ENCODE measurements at regions not wholly inside any gene's neighbourhood (a gene's known extent, or its start where the extent isn't known, plus 50 kb on each side); places are given as distances from the start of the nearest gene placed in this dataset.

DNA sequence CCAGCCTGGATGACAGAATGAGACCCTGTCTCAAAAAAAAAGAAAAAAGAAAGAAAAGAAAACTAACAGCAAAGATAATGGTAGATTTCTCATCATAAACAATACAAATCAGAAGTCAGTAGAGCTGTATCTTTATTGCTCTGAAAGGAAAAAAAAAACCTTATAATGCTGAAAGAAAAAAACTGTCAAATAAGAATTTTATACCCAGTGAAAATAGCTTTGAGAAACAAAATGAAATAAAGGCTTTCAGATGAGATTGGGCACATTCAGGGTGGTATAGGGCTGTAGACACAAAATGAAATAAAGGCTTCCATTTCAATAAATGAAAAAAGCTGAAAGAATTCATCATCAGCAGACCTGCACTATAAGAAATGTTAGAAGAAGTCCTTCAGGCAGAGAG lies 105.0 kb upstream of the FOXN3 start:
- DNase-seq (ENCODE audit: extremely low spot score in 2 of 2), result no peak
- no peak overlapping the region for H3K27ac ChIP-seq
- no peaks in the 10 kb centered on the region for H3K27me3 ChIP-seq
- no peak overlapping the region for H3K4me3 ChIP-seq
- H3K9me3 ChIP-seq, result peaks cover 4% of the 10 kb centered on the region
- no peaks in the 10 kb centered on the region for H3K36me3 ChIP-seq
- no peaks in the 10 kb centered on the region for H3K4me1 ChIP-seq
- TF ChIP-seq POLR2AphosphoS5 (IDR thresholded peaks at IDR 0.05; ENCODE audit: insufficient read depth in 1 of 2, low read depth in 1 of 2) (no peak), CTCF (IDR thresholded peaks at IDR 0.05) (no peak), POLR2A (IDR thresholded peaks at IDR 0.05) (no peak)
- intact Hi-C loops (cut with DNase I), result no loop called here

- no peaks in the 10 kb centered on the region for H3K4me1 ChIP-seq
- H3K27ac ChIP-seq, result no peak overlapping the region
- intact Hi-C loops (cut with DNase I), result no loop called here
- H3K4me3 ChIP-seq, result no peak overlapping the region
- peaks cover 4% of the 10 kb centered on the region for H3K9me3 ChIP-seq
- TF ChIP-seq POLR2AphosphoS5 (IDR thresholded peaks at IDR 0.05; ENCODE audit: insufficient read depth in 1 of 2, low read depth in 1 of 2) (no peak), POLR2A (IDR thresholded peaks at IDR 0.05) (no peak), CTCF (IDR thresholded peaks at IDR 0.05) (no peak)
- H3K36me3 ChIP-seq, result no peaks in the 10 kb centered on the region
- no peak for DNase-seq (ENCODE audit: extremely low spot score in 2 of 2)
- H3K27me3 ChIP-seq, result no peaks in the 10 kb centered on the region
Measured at GRCh38 chr14:89519040-89519439, 102.0 kb upstream of the FOXN3 start.

GRCh38 chr14:89516173-89516572 lies 99.1 kb upstream of the FOXN3 start:
- no peak for DNase-seq (ENCODE audit: extremely low spot score in 2 of 2)
- H3K4me1 ChIP-seq, result no peaks in the 10 kb centered on the region
- no peaks in the 10 kb centered on the region for H3K27me3 ChIP-seq
- no peak overlapping the region for H3K4me3 ChIP-seq
- no peak overlapping the region for H3K27ac ChIP-seq
- TF ChIP-seq CTCF (IDR thresholded peaks at IDR 0.05) (no peak), POLR2AphosphoS5 (IDR thresholded peaks at IDR 0.05; ENCODE audit: insufficient read depth in 1 of 2, low read depth in 1 of 2) (no peak), POLR2A (IDR thresholded peaks at IDR 0.05) (no peak)
- no peaks in the 10 kb centered on the region for H3K9me3 ChIP-seq
- intact Hi-C loops (cut with DNase I), result no loop called here
- no peaks in the 10 kb centered on the region for H3K36me3 ChIP-seq

DNA sequence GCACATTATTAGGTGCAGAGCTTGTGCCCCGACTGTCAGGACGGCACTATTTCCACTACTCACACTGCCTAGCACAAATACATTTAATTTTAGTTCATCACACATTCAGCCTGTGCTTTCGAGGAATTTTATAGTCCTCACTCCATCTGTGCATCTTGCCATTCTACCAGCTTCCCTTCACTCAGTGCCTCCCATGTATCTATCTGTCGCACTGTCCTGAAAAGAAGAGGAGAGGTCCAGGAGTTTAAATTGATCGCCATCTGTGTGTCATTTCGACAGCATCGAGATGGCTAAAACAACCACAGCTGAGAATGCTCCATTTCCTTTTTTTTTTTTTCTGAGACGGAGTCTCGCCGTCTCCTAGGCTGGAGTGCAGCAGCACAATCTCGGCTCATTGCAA lies 97.6 kb upstream of the FOXN3 start:
- intact Hi-C loops (cut with DNase I), result no loop called here
- H3K4me3 ChIP-seq, result no peak overlapping the region
- TF ChIP-seq POLR2AphosphoS5 (IDR thresholded peaks at IDR 0.05; ENCODE audit: insufficient read depth in 1 of 2, low read depth in 1 of 2) (no peak), CTCF (IDR thresholded peaks at IDR 0.05) (no peak), POLR2A (IDR thresholded peaks at IDR 0.05) (no peak)
- no peaks in the 10 kb centered on the region for H3K4me1 ChIP-seq
- no peak for DNase-seq (ENCODE audit: extremely low spot score in 2 of 2)
- H3K27ac ChIP-seq, result no peak overlapping the region
- H3K9me3 ChIP-seq, result no peaks in the 10 kb centered on the region
- no peaks in the 10 kb centered on the region for H3K36me3 ChIP-seq
- no peaks in the 10 kb centered on the region for H3K27me3 ChIP-seq

DNA sequence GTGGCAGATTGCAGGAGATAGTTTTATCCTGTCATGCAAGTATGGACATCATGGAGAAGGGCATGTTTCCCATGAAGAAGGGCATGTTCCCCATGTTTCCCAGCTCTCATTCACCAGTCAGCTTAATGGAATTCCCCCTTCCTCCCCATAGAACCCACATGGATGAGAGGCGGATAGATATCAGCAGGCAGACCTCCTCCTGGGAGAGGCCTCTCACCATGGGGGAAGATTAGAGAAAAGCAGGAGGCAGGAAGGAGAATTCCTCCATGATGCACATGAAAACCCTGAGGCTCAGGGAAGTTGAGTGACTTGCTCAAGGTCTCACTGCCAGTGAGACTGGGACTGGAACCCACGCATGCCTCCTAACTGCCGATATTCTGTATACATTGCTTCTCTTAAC lies 92.9 kb upstream of the FOXN3 start:
- Histone ChIP-seq H3K9me3 (no peaks in the 10 kb centered on the region), H3K4me3 (no peak overlapping the region), H3K4me1 (no peaks in the 10 kb centered on the region), H3K27ac (no peak overlapping the region), H3K36me3 (no peaks in the 10 kb centered on the region), H3K27me3 (no peaks in the 10 kb centered on the region)
- intact Hi-C loops (cut with DNase I), result no loop called here
- TF ChIP-seq POLR2AphosphoS5 (IDR thresholded peaks at IDR 0.05; ENCODE audit: insufficient read depth in 1 of 2, low read depth in 1 of 2) (no peak), POLR2A (IDR thresholded peaks at IDR 0.05) (no peak), CTCF (IDR thresholded peaks at IDR 0.05) (no peak)
- no peak for DNase-seq (ENCODE audit: extremely low spot score in 2 of 2)

All from vagina (tissue), 2 donors.